GM21825 (cell line): ENCODE measurements at regions not wholly inside any gene's neighbourhood (a gene's known extent, or its start where the extent isn't known, plus 50 kb on each side); places are given as distances from the start of the nearest gene placed in this dataset.

Experiments used
- ATAC-seq: cut with Tn5 transposase; IDR thresholded peaks from one replicate; pipeline ENCODE4 v1.9.1; 2021; ENCODE audit warnings: mild to moderate bottlenecking, moderate library complexity; ENCODE audit not compliant: unreplicated experiment

DNA sequence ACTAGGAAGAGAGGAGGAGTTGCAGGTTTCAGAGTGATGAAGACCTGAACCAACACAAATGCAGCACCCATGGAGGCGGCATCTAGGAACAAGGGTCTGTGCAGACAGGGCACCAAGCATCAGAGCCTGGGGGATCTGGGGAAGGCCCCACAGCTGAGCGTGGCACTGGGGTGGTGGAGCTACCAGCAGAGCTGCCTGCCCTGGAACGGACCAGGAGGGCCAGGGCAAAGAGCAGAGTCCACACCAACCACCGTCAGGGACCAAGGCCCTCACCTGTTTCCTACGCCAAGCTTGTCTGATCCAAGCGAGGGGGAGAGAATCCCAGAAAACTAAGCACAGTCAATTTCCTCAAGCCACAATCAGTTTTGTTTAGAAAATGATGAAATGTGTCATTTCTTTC, 79.0 kb upstream of the SYT6 start:
- ATAC-seq = no peak

DNA sequence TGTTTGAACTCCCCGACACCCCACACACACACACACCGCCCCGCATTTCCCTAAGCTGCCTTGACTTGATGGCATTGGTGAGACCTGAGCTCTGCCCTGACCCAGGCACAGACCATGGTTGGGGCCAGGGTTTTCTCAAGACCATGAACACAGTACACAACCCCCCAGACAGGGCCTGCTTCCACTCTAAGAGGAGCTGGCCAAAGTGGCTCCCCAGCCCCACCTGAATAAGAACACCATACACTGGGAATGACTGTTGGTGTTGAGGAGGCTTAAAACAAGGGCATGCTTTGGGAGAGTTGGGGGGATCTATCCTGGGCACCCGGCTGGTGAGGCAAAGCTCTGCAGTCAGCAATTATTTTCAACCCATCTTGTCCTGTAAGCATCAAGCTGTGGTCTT, 77.6 kb upstream of the SYT6 start:
- no peak for ATAC-seq

DNA sequence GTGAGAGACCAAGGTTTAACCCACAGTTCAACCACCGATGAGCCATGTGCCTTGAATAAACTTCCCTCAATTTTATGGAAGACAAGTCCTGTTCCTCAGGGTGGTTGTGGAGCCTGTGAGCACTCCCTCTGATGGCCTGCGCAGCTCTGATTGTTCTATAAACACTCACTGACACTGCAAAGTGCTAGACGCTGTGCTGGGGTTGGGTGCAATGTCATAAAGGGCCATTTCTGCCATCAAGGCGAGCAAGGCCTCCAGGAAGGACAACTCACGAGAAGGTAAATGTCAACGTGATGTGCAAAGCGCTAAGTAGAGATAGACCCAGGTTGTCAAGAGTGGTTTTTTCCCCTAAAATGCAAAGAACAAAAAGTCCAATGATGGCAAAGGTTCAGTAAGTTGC, 75.7 kb upstream of the SYT6 start:
- no peak for ATAC-seq

DNA sequence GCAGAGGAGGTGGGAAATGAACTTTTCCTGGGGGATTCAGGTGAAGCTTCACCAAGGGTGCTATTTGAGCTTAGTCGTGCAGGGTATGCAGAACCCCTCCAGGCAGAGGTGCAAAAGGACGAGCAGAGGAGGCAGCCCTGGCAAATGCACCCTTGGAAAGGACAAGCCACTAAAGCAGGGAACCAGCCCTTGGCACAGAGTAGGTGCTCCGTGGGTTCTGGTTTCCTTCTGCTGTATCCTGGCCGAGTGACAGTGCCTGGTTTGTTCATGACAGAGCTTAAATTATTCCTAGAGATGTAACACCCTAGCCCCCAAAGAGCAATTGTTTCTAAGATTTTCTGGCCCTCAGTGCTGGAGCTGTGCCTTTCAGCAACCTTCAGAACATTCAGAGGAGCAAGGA, 73.4 kb upstream of the SYT6 start:
- ATAC-seq = no peak

- ATAC-seq = no peak
Measured at GRCh38 chr1:114224196-114224907, 70.7 kb upstream of the SYT6 start.

DNA sequence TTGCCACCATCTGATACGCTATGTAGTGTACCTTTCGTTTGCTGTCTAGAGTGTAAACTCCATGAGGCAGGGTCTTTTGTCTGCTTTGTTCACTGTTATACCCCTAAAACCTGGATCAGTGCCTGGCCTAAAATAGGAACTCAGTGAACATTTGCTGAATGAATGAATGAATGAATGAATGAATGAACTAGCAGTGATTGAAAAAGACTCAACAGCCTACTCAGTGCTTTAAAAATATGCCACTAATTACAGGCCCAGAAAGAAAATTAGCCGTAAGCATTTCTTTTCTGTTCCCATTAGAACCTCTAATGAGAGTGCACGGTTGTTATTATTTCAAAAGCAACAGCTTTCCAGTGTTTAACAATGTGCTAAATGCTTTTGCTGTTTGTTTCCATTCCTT, 69.3 kb upstream of the SYT6 start:
- no peak for ATAC-seq

DNA sequence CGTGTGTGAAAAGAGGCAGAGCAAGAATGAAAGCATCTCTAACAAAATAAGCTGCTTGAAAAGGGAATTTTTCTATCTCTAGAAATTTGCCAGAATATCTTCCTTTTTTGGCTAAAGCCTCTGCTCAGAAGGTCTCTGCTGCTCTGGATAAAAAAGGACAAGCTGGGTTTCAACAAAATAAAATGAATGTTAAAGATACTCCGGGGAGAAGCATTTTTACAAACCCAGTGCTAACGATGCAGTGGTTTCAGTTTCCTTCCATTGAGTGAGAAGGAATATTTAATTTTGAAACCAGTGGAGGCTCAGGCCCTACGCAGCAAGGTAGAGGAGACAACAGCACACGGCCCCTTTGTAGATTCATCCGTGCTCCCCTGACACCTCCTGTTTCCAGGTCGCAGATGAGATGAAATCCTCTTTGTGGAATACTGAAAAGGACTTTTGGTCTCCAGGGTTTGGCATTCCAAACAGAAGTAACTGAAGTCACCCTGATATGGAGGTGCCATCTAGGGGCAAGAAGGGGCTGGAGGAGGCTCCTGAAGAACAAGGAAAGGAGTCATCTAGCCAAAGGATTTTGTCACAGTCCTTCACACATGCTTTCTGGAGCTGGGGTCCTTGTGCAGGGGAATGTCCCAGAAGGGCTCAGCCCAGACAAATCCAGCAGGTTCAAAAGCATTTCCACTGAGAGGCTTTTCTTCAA, 65.7 kb upstream of the SYT6 start:
- no peak for ATAC-seq

DNA sequence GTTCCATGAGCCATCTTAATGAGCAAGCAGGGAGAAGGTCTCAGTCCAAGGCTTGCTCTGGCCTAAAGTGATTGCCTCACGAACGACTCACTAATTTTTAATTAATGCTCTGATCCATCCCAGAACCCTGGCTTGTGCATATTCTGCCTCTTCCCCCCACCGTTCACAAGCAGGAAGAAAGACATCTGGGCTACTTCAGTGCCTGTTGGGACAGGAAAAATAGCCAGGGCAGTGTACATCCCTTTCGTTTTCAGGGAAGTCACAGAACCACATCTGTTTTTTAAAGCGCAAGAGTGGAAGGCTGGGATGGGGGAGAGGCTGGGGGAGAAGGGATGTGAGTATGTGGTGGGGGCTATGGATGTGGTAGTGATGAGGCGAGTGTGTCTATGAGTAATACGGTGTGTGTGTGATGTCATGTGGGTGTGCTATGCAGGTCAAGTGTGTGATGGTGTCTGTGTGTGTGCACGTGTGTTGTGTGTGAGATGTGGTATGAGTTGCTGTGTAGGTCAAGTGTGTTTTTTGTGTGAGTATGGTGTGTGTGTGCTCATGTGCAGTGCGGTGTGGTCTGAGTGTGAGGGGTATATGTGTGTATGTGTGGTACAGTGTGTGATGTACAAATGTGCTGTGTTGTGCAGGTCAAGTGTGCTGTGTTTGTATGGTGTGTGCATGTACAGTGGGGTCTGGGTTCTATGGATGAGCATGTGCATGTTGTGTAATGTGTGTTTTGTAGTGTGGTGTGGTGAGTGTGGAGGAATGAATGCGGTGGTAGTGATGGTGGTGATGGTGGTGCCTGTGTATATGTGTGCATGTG, 64.9 kb upstream of the SYT6 start:
- no peak for ATAC-seq

GRCh38 chr1:114216431-114217173, 62.9 kb upstream of the SYT6 start:
- no peak for ATAC-seq

- ATAC-seq = no peak
Measured at GRCh38 chr1:114215436-114215835, 61.8 kb upstream of the SYT6 start.

GRCh38 chr1:114214016-114214415, 60.3 kb upstream of the SYT6 start:
- ATAC-seq = no peak

GRCh38 chr1:114209971-114210370, 56.3 kb upstream of the SYT6 start:
- ATAC-seq = no peak

DNA sequence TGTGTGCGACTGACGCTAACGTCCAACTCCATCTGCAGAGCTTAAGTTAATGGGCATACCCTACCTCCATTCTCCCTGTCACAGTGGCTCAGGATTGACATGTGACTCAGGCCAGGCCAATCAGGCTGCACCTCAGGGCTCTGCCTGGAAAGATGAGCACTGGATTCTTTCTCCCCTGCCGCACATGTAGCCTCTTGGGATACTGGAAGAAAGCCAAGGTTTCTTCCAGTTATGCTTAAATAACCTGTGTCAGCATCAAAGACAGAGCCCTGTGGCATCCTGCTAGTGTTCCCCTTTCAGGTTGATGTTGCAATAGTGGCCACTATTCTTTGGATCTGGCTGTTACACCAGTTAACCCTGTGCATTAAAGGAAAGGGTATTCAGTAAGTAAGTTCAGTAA, 55.0 kb upstream of the SYT6 start:
- ATAC-seq = no peak

GRCh38 chr1:114208106-114208505, 54.4 kb upstream of the SYT6 start:
- no peak for ATAC-seq

- ATAC-seq = no peak
Measured at GRCh38 chr1:114207635-114208034, 54.0 kb upstream of the SYT6 start.

- no peak for ATAC-seq
Measured at GRCh38 chr1:114206392-114206791, 52.7 kb upstream of the SYT6 start.

DNA sequence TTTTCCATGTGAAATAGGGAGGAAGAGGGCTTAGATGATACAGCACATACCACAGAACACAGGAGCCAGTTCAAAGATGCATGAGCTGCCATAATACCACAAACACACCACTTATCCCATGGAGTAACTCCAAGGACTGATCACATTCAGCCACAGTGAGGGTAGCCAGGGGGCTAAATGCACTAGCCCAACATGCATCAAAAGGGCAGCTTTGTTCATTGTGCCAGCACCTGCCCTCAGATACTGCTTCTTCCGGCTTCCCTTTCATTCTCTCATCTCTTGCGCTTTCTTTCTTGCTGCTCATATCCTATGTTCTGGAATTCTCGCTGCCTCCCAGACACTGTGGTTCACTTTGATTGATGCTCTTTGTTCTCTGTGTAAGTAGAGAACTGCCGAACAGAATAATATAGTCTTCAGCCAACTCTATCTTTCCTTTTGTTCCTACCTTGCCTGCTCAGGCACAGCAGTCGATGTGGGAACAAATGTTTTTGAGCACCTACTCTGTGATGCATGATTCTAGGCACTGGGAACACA, 50.0 kb upstream of the SYT6 start:
- no peak for ATAC-seq
